WI38 (cell line): ENCODE measurements at regions not wholly inside any gene's neighbourhood (a gene's known extent, or its start where the extent isn't known, plus 50 kb on each side); places are given as distances from the start of the nearest gene placed in this dataset.

ENCODE experiments used
- H3K4me3 ChIP-seq: 2 replicates; pipeline ENCODE4 v1.5.1; 2011; ENCODE audit warnings: low read depth, mild to moderate bottlenecking, control low read depth, low read length
- TF ChIP-seq, protein P1 (sequence below): IDR thresholded peaks from 2 replicates; pipeline ENCODE4 v1.5.1; 2012; ENCODE audit warnings: low read depth, mild to moderate bottlenecking, control low read depth, low read length

DNA sequence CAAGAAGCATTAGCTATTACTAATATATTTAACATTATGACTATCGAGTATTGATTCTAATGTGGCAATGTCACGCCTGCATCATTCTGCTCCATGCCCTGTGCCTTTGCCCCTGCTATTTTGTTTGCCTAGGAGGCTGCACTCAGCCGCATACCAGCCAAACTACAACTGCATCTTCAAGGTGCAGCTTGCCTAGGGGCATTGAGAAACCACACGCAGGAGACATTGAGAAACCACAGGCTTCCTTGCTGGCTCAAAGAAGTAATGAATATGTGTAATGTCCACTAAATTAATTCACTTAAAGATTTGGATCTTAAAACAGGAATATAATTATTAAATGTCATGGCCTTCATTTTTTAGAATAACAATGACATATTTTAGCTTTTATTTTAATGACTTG is 683.6 kb upstream of the TENM3 start:
- H3K4me3 ChIP-seq, result no peak overlapping the region
- TF ChIP-seq, protein P1, sequence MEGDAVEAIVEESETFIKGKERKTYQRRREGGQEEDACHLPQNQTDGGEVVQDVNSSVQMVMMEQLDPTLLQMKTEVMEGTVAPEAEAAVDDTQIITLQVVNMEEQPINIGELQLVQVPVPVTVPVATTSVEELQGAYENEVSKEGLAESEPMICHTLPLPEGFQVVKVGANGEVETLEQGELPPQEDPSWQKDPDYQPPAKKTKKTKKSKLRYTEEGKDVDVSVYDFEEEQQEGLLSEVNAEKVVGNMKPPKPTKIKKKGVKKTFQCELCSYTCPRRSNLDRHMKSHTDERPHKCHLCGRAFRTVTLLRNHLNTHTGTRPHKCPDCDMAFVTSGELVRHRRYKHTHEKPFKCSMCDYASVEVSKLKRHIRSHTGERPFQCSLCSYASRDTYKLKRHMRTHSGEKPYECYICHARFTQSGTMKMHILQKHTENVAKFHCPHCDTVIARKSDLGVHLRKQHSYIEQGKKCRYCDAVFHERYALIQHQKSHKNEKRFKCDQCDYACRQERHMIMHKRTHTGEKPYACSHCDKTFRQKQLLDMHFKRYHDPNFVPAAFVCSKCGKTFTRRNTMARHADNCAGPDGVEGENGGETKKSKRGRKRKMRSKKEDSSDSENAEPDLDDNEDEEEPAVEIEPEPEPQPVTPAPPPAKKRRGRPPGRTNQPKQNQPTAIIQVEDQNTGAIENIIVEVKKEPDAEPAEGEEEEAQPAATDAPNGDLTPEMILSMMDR, result no peak

DNA sequence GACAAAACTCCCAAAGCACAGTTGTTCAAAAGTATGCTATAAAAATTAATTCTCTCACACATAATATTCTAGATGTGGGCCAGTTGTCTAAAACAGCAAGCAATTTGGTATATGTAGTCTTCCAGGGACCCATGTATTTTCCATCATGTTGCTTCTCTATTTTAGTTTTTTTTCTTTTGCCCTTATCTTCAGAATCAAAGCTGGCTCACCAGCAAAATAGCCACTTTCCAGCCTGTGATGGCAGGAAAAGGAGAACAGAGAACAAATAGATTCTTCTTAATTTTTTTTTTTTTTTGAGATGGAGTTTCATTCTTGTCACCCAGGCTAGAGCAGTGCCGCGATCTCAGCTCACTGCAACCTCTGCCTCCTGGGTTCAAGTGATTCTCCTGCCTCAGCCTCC is 680.8 kb upstream of the TENM3 start:
- TF ChIP-seq, protein P1, result no peak
- no peak overlapping the region for H3K4me3 ChIP-seq

DNA sequence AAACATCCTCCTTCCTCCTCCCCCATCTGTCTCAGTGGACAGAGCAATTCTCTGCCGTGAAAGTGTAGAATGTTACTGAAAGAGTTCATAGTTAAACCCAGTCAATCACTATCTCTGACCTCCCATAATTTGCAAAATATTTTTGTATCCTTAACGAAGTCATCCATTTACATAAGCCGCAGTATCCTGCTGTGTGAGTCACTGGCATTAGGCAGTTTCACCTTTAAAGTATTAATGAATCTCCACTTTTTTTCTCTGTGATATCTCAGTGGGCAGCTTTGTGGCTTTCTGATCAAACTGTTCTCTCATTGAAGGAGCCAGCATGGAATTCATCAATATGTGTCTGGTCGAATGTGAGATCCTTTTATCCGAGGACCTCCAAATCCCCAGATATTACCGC is 678.6 kb upstream of the TENM3 start:
- H3K4me3 ChIP-seq, result no peak overlapping the region
- TF ChIP-seq, protein P1, result no peak

DNA sequence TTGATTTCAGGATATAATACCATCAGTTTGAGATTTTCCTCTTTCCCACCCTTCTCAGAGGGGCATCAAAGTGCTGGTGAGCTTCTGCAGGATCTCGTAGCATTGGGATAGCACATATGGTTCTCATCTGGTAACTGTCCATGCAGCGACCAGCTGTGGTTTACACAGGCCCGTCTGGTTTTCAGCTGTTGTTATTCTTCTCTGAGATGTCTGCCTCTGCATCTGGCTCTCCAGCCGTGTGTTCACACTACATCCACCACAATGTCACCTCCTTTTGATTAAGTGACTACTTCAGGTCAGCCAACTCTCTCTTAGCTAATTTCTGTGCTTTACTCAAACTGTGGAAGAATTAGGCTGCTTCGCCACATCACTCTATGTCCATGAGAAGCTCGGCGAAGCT is 676.7 kb upstream of the TENM3 start:
- H3K4me3 ChIP-seq, result no peak overlapping the region
- TF ChIP-seq, protein P1, result no peak

DNA sequence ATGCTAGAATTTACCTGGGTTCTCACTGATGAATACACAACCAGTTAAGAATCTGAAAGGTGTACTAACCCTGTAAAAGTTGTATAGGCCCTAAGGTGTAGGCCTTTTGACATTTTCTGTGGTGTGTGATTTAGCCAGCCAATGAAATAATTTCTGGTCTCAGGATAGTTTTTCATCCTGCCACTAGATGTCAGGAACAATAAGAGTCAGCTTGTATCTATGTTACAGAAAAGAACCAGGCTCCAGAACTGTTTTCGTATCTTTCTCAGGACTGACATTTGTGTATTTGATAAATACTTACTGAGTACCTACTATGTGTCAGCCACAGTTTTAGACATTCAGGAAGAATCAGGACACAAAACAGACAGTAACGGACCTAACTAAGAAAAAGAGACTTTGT is 673.6 kb upstream of the TENM3 start:
- no peak overlapping the region for H3K4me3 ChIP-seq
- TF ChIP-seq, protein P1, result peak; percentile 43; the same call in 1 of the 2 replicates

DNA sequence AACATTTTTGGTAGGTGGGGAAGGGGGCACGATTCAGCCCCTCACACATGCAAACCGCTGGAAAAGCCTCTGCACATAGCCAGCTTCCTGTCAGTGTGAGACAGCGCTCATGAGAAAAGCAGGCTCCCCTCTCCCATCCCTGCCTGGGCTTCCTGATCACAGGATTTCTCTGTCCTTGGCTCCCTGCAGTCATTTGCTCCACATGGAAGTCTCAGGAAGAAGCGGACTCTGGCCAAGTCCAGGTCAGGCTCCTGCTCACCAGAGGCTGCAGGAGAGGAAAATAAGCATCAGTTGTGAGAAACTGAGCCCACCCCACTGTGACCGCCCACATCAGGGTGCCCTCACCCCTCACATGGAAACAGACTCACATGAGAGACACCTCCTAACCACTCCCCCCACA is 664.3 kb upstream of the TENM3 start:
- TF ChIP-seq, protein P1, result no peak
- no peak overlapping the region for H3K4me3 ChIP-seq

DNA sequence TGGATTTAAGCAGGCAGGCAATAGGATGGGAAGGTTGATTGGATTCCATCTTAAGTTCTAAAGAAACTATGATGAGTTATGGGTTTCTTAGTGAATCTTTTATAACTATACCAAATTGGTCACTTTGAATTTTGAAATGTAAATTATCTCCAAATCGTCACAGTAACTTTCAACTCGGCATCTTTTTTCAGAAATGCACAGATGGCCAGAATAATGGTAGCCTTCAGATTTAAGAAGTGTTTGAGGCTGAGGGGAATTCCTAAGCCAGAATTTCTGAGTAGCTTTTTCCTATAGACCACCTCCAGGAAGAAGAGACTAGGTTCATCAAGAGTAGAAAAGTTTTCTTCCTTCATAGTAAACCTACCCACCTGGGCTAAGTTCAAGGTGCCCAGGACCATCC is 663.7 kb upstream of the TENM3 start:
- TF ChIP-seq, protein P1, result no peak

More for the DNA sequence above, 663.7 kb upstream of the TENM3 start:
- no peak overlapping the region for H3K4me3 ChIP-seq
